Mesenchymal stem cell (in vitro differentiated cells and primary cell): ENCODE measurements at regions not wholly inside any gene's neighbourhood (a gene's known extent, or its start where the extent isn't known, plus 50 kb on each side); places are given as distances from the start of the nearest gene placed in this dataset.

Experiments
- DNase-seq: peaks from one replicate; pipeline ENCODE4 v3.0.0-alpha.2; 2013
- H2AFZ ChIP-seq: one replicate; pipeline ENCODE4 v1.6.1; 2013; ENCODE audit warnings: low read depth, mild to moderate bottlenecking, control low read depth, inconsistent platforms, low read length, moderate library complexity
- H2AK5ac ChIP-seq: 2 replicates; pipeline ENCODE4 v1.6.1; 2013; ENCODE audit warnings: low read length, moderate library complexity, mild to moderate bottlenecking, inconsistent platforms; ENCODE audit not compliant: severe bottlenecking
- H2BK120ac ChIP-seq: one replicate; pipeline ENCODE4 v1.6.1; 2013; ENCODE audit warnings: low read depth, mild to moderate bottlenecking, inconsistent platforms, low read length, moderate library complexity
- H2BK12ac ChIP-seq, 2 experiments: one replicate each; pipeline ENCODE4 v1.6.1; 2013; ENCODE audit warnings: inconsistent platforms in 2 of 2, low read length in 2 of 2, mild to moderate bottlenecking in 2 of 2, moderate library complexity in 2 of 2, control low read depth in 1 of 2
- H2BK15ac ChIP-seq: one replicate; pipeline ENCODE4 v1.6.1; 2013; ENCODE audit warnings: mild to moderate bottlenecking, low read depth, inconsistent platforms; ENCODE audit not compliant: poor library complexity, severe bottlenecking
- H2BK5ac ChIP-seq: 2 replicates; pipeline ENCODE4 v1.6.1; 2013; ENCODE audit warnings: low read depth, mild to moderate bottlenecking, low read length, control low read depth, inconsistent platforms; ENCODE audit not compliant: poor library complexity, severe bottlenecking
- H3K14ac ChIP-seq, 2 experiments: one replicate each; pipeline ENCODE4 v1.6.1; 2013; ENCODE audit warnings: inconsistent platforms in 2 of 2, low read length in 2 of 2, control low read depth in 1 of 2, mild to moderate bottlenecking in 1 of 2, moderate library complexity in 1 of 2
- H3K18ac ChIP-seq, 2 experiments: one replicate each; pipeline ENCODE4 v1.6.1; 2013; ENCODE audit warnings: inconsistent platforms in 2 of 2, low read length in 2 of 2, control low read depth in 1 of 2, low read depth in 1 of 2, mild to moderate bottlenecking in 1 of 2
- H3K23ac ChIP-seq, 2 experiments: one replicate each; pipeline ENCODE4 v1.6.1; 2013; ENCODE audit warnings: inconsistent platforms in 2 of 2, low read length in 2 of 2, mild to moderate bottlenecking in 2 of 2, moderate library complexity in 2 of 2, control low read depth in 1 of 2
- H3K27ac ChIP-seq: 2 replicates; pipeline ENCODE4 v1.5.1; 2013; ENCODE audit warnings: mild to moderate bottlenecking, moderate library complexity, low read length, control low read depth, inconsistent platforms; ENCODE audit not compliant: poor library complexity, severe bottlenecking
- H3K27me3 ChIP-seq, 2 experiments: 2 replicates each; pipeline versions ENCODE4 v1.6.1 to v1.7.0; 2013; ENCODE audit warnings: low read length in 2 of 2, mild to moderate bottlenecking in 2 of 2, moderate library complexity in 2 of 2, control low read depth in 1 of 2, inconsistent platforms in 1 of 2; ENCODE audit not compliant: control insufficient read depth in 1 of 2, insufficient read depth in 1 of 2
- H3K36me3 ChIP-seq, 2 experiments: 2 replicates each; pipeline versions ENCODE4 v1.6.1 to v1.7.0; 2013; ENCODE audit warnings: low read length in 2 of 2, control low read depth in 1 of 2, inconsistent platforms in 1 of 2, low read depth in 1 of 2, mild to moderate bottlenecking in 1 of 2; ENCODE audit not compliant: insufficient read depth in 2 of 2, control insufficient read depth in 1 of 2
- H3K4ac ChIP-seq, 2 experiments: one replicate each; pipeline ENCODE4 v1.6.1; 2013; ENCODE audit warnings: inconsistent platforms in 2 of 2, low read length in 2 of 2, mild to moderate bottlenecking in 2 of 2, moderate library complexity in 2 of 2, control low read depth in 1 of 2, low read depth in 1 of 2
- H3K4me1 ChIP-seq: 2 replicates; pipeline ENCODE4 v1.6.1; 2013; ENCODE audit warnings: low read depth, low read length, control low read depth; ENCODE audit not compliant: control insufficient read depth, insufficient read depth
- H3K4me2 ChIP-seq: 2 replicates; pipeline ENCODE4 v1.6.1; 2013; ENCODE audit warnings: low read length, mild to moderate bottlenecking, inconsistent platforms; ENCODE audit not compliant: poor library complexity, severe bottlenecking
- H3K4me3 ChIP-seq, 2 experiments: 2 replicates each; pipeline versions ENCODE4 v1.5.1 to v1.7.0; 2013; ENCODE audit warnings: low read length in 2 of 2, mild to moderate bottlenecking in 2 of 2, control low read depth in 1 of 2, low read depth in 1 of 2; ENCODE audit not compliant: insufficient read depth in 1 of 2
- H3K79me1 ChIP-seq: replicated peaks from 2 replicates; pipeline ENCODE4 v1.6.1; 2013; ENCODE audit warnings: mild to moderate bottlenecking, control low read depth, low read length, inconsistent platforms; ENCODE audit not compliant: poor library complexity, severe bottlenecking
- H3K9ac ChIP-seq: 2 replicates; pipeline ENCODE4 v1.7.0; 2013; ENCODE audit warnings: mild to moderate bottlenecking, low read length, moderate library complexity
- H3K9me3 ChIP-seq: 2 replicates; pipeline ENCODE4 v1.7.0; 2013; ENCODE audit warnings: mild to moderate bottlenecking, low read length; ENCODE audit not compliant: control insufficient read depth
- H4K8ac ChIP-seq: one replicate; pipeline ENCODE4 v1.6.1; 2013; ENCODE audit warnings: inconsistent platforms, mild to moderate bottlenecking, low read length, moderate library complexity
- H4K91ac ChIP-seq: one replicate; pipeline ENCODE4 v1.6.1; 2013; ENCODE audit warnings: mild to moderate bottlenecking, low read length, inconsistent platforms
- WGBS: methylation state at CpG from one replicate; pipeline ENCODE4 v1.1.7; 2013; ENCODE audit warnings: mixed read lengths; 5-methylcytosine and 5-hydroxymethylcytosine counted together

DNA sequence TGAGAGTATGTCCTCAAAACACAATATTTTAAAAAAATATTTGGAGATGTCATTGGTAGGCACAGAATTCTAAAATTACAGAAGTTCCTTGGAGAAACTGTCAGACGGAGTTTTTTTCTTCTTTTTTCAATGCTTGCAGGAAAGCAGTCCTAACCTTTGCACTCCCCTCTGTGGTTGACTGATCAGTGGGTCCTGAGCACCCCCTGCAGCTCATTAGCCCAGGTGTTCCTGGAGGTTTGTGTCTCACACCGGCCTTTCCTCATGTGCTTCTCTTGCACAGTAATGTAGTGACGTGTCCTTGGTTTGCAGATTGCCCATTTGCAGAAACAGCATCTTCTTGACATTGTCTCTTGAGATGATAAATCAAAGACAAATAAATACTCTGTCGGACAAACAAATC, 513.0 kb downstream of the TMEM121 start:
- Histone ChIP-seq H2AFZ (no peak overlapping the region), H3K23ac (no peak overlapping the region), H3K9me3 (no peaks in the 10 kb centered on the region), H3K79me1 (no peaks in the 10 kb centered on the region), H3K9ac (no peak overlapping the region), H3K27ac (no peak overlapping the region), H3K14ac (no peak overlapping the region), H3K18ac (no peak overlapping the region), H4K8ac (no peak overlapping the region), H3K4ac (no peak overlapping the region), H2BK15ac (no peak overlapping the region), H2AK5ac (no peak overlapping the region), H3K4me1 (no peaks in the 10 kb centered on the region), H3K27me3 (no peaks in the 10 kb centered on the region), H3K4me3 (no peak overlapping the region), H3K36me3 (no peaks in the 10 kb centered on the region), H3K4me2 (no peak overlapping the region), H2BK12ac (no peak overlapping the region), H2BK5ac (no peak overlapping the region), H2BK120ac (no peak overlapping the region), H4K91ac (no peak overlapping the region)
- DNase-seq = no peak
- WGBS = 86% methylated on average over 4 of the region's 4 CpGs

DNA sequence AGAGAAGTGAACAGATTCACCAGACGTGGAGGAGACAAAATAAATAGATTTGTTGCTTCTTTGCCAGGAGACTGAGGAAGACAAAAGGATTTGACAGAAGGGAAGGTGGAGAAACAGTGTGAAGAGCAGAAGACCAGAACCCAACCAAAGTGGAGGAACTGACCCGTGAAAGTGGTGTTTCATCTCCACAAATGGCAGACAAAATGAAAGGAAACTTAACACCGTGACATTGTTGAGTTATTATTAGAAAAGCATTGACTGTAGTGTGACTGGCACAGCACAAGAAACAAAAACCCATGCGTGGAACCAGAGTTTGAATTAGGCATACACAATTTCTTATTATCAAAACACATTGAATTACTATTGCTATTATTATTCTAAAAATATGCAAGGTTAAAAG, 518.1 kb downstream of the TMEM121 start:
- no peak overlapping the region for H2BK12ac ChIP-seq
- H3K27me3 ChIP-seq = no peaks in the 10 kb centered on the region
- no peak overlapping the region for H3K4me3 ChIP-seq
- no peak for DNase-seq
- no peak overlapping the region for H3K27ac ChIP-seq
- no peaks in the 10 kb centered on the region for H3K9me3 ChIP-seq
- no peak overlapping the region for H2AFZ ChIP-seq
- no peak overlapping the region for H2BK120ac ChIP-seq
- H2BK5ac ChIP-seq = no peak overlapping the region
- no peaks in the 10 kb centered on the region for H3K4me1 ChIP-seq
- no peak overlapping the region for H3K14ac ChIP-seq
- H3K36me3 ChIP-seq = no peaks in the 10 kb centered on the region
- no peak overlapping the region for H3K4ac ChIP-seq
- H3K4me2 ChIP-seq = no peak overlapping the region
- H3K18ac ChIP-seq = no peak overlapping the region
- no peak overlapping the region for H4K91ac ChIP-seq
- H3K79me1 ChIP-seq = no peaks in the 10 kb centered on the region
- no peak overlapping the region for H3K23ac ChIP-seq
- no peak overlapping the region for H4K8ac ChIP-seq
- 53% methylated on average over 2 of the region's 4 CpGs for WGBS
- H2BK15ac ChIP-seq = no peak overlapping the region
- no peak overlapping the region for H3K9ac ChIP-seq
- H2AK5ac ChIP-seq = no peak overlapping the region

DNA sequence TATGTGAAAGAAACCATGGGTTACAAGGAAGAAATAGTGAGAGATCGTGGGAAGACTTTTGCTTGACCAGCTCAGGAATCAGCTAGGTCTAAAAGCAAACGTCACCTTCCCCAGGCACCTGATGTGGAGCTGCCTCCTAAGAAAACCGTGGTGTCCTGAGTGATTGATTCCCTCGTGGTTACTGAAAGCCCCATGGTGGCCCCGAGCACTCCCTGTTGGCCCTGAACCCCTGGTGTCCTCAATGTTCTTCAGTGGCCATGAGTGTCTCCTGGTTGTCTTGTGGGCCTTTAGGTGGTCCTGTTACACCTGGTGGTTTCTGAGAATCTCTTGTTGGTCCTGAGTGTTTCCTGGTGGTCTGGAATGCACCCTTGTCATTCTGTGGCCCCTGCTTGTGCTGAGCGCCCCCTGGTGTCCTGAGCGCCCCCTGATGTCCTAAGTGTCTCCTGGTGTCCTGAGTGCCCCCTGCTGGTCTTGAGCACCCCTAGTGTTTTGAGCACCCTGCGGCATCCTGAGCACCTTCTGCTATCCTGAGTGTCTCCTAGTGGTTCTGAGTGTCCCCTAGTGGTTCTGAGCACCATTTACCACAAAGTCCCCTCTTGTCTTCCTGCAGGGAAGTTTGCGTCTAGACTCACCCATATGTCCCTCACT, 518.7 kb downstream of the TMEM121 start:
- DNase-seq = no peak
- Histone ChIP-seq H2BK15ac (no peak overlapping the region), H3K36me3 (no peaks in the 10 kb centered on the region), H3K4me2 (no peak overlapping the region), H3K9ac (no peak overlapping the region), H4K91ac (no peak overlapping the region), H3K27ac (no peak overlapping the region), H3K18ac (no peak overlapping the region), H3K4ac (no peak overlapping the region), H3K23ac (no peak overlapping the region), H3K14ac (no peak overlapping the region), H3K4me3 (no peak overlapping the region), H2AFZ (no peak overlapping the region), H3K4me1 (no peaks in the 10 kb centered on the region), H2BK5ac (no peak overlapping the region), H3K9me3 (no peaks in the 10 kb centered on the region), H2AK5ac (no peak overlapping the region), H2BK120ac (no peak overlapping the region), H4K8ac (no peak overlapping the region), H3K27me3 (no peaks in the 10 kb centered on the region), H3K79me1 (no peaks in the 10 kb centered on the region), H2BK12ac (no peak overlapping the region)
- 47% methylated on average over 8 of the region's 9 CpGs for WGBS

DNA sequence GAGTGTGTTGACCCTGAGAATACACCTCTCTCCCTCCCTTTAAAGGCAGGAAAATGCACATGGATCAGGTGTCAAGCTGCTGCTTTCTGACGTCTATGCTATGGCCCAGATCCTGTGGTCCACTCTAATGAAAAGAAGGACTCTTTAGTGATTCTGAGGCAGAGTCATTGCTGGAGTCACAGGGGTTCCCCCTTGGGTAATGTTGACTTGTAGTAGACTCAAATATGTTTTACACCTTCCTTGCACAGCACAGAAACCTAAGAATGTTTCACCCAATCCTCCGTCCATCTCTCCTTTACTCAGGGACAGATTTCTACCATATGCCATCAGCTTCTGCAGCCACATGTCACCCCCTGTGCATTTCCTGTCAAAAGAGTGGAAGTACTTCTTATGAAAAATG, 525.4 kb downstream of the TMEM121 start:
- H2BK120ac ChIP-seq = no peak overlapping the region
- no peak overlapping the region for H2BK12ac ChIP-seq
- no peak overlapping the region for H4K91ac ChIP-seq
- no peak overlapping the region for H3K4ac ChIP-seq
- no peak overlapping the region for H2BK15ac ChIP-seq
- no peak overlapping the region for H3K27ac ChIP-seq
- no peaks in the 10 kb centered on the region for H3K36me3 ChIP-seq
- H3K4me1 ChIP-seq = no peaks in the 10 kb centered on the region
- no peak overlapping the region for H3K18ac ChIP-seq
- H4K8ac ChIP-seq = no peak overlapping the region
- no peak overlapping the region for H3K14ac ChIP-seq
- no peak overlapping the region for H3K9ac ChIP-seq
- H3K23ac ChIP-seq = no peak overlapping the region
- H2AFZ ChIP-seq = no peak overlapping the region
- H2AK5ac ChIP-seq = no peak overlapping the region
- no peaks in the 10 kb centered on the region for H3K9me3 ChIP-seq
- no peak overlapping the region for H3K4me2 ChIP-seq
- no peak for DNase-seq
- H2BK5ac ChIP-seq = no peak overlapping the region
- WGBS = 86% methylated on average over 2 of the region's 2 CpGs
- no peak overlapping the region for H3K4me3 ChIP-seq
- no peaks in the 10 kb centered on the region for H3K27me3 ChIP-seq
- no peaks in the 10 kb centered on the region for H3K79me1 ChIP-seq
